A549 (cell line): ENCODE measurements at regions not wholly inside any gene's neighbourhood (a gene's known extent, or its start where the extent isn't known, plus 50 kb on each side); places are given as distances from the start of the nearest gene placed in this dataset.

ENCODE experiments used
- CTCF ChIP-seq: fragments of >200 bp; sonication (Bioruptor Twin); formaldehyde crosslinking; IDR thresholded peaks from 3 replicates; pipeline ENCODE4 v1.5.1; 2016
- EP300 ChIP-seq, 2 experiments: fragments of >200 bp; sonication (Bioruptor Twin); formaldehyde crosslinking; IDR thresholded peaks; 2 replicates in 1 of 2; 3 replicates in 1 of 2; pipeline ENCODE4 v1.6.1; 2016 to 2017
- NFE2L2 ChIP-seq: fragments of 150-350 bp; conservative IDR thresholded peaks from 2 replicates; pipeline ENCODE4 v1.6.1; 2014; ENCODE audit warnings: low read length
- POLR2A ChIP-seq: IDR thresholded peaks from 2 replicates; pipeline ENCODE4 v1.6.1; 2012; ENCODE audit warnings: mild to moderate bottlenecking, low read length
- TF ChIP-seq, protein P1 (sequence below): fragments of 200-600 bp; sonication (generic); IDR thresholded peaks from 2 replicates; pipeline ENCODE4 v1.6.1; 2016; ENCODE audit warnings: antibody characterized with exemption, mild to moderate bottlenecking, moderate library complexity
- TF ChIP-seq, protein P2 (sequence below): IDR thresholded peaks from 2 replicates; pipeline ENCODE4 v1.6.1; 2012

DNA sequence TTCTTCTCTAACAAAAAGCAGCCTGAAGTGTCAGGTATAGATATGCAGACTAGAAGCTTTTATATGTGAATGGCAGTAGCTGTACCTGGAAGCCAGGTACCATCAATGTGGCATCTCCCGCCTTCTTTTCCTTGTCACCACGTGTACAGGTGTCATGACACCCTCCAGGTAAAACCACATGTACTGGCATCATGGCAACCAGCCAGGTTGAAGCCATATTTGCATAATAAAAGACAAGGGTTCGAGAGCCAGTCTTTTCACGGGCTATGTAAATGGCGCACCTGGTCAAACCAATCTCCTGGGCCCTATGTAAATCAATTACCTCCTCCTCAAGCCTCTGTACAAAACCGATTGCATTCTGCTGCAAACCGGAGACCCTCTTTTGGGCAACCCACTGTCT lies 541.3 kb downstream of the CDH11 start:
- TF ChIP-seq POLR2A (no peak), CTCF (no peak), NFE2L2 (no peak), EP300 (IDR thresholded peaks at IDR 0.05) (no peak)
- TF ChIP-seq, protein P1, sequence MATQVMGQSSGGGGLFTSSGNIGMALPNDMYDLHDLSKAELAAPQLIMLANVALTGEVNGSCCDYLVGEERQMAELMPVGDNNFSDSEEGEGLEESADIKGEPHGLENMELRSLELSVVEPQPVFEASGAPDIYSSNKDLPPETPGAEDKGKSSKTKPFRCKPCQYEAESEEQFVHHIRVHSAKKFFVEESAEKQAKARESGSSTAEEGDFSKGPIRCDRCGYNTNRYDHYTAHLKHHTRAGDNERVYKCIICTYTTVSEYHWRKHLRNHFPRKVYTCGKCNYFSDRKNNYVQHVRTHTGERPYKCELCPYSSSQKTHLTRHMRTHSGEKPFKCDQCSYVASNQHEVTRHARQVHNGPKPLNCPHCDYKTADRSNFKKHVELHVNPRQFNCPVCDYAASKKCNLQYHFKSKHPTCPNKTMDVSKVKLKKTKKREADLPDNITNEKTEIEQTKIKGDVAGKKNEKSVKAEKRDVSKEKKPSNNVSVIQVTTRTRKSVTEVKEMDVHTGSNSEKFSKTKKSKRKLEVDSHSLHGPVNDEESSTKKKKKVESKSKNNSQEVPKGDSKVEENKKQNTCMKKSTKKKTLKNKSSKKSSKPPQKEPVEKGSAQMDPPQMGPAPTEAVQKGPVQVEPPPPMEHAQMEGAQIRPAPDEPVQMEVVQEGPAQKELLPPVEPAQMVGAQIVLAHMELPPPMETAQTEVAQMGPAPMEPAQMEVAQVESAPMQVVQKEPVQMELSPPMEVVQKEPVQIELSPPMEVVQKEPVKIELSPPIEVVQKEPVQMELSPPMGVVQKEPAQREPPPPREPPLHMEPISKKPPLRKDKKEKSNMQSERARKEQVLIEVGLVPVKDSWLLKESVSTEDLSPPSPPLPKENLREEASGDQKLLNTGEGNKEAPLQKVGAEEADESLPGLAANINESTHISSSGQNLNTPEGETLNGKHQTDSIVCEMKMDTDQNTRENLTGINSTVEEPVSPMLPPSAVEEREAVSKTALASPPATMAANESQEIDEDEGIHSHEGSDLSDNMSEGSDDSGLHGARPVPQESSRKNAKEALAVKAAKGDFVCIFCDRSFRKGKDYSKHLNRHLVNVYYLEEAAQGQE, result no peak
- TF ChIP-seq, protein P2, sequence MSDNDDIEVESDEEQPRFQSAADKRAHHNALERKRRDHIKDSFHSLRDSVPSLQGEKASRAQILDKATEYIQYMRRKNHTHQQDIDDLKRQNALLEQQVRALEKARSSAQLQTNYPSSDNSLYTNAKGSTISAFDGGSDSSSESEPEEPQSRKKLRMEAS, result no peak
